Upper lobe of right lung (tissue), 1 donor: ENCODE measurements at regions not wholly inside any gene's neighbourhood (a gene's known extent, or its start where the extent isn't known, plus 50 kb on each side); places are given as distances from the start of the nearest gene placed in this dataset.

Experiments
- ATAC-seq: fragments of 200-7000 bp; cut with Tn5 transposase; one replicate; pipeline ENCODE4 v1.9.1; 2020; ENCODE audit warnings: mild to moderate bottlenecking, moderate library complexity
- DNase-seq: peaks from one replicate; pipeline ENCODE4 v3.0.0-alpha.2; 2020
- H3K27ac ChIP-seq: fragments of 200-600 bp; one replicate; pipeline ENCODE4 v1.8.0; 2022
- H3K27me3 ChIP-seq: fragments of 200-600 bp; one replicate; pipeline ENCODE4 v1.8.0; 2022; ENCODE audit warnings: mild to moderate bottlenecking
- H3K36me3 ChIP-seq: fragments of 200-600 bp; one replicate; pipeline ENCODE4 v1.8.0; 2022
- H3K4me1 ChIP-seq: fragments of 200-600 bp; one replicate; pipeline ENCODE4 v1.8.0; 2022
- H3K4me3 ChIP-seq: fragments of 200-600 bp; one replicate; pipeline ENCODE4 v1.8.0; 2022; ENCODE audit warnings: mild to moderate bottlenecking
- H3K9me3 ChIP-seq: fragments of 200-600 bp; one replicate; pipeline ENCODE4 v1.8.0; 2022
- intact Hi-C: fragments of 100-400 bp; cut with DNase I; formaldehyde crosslinking; loops from one replicate; pipeline ENCODE4 v1.11.0; 2022
- TF ChIP-seq, protein P1 (sequence below): fragments of 200-600 bp; IDR thresholded peaks from one replicate; pipeline ENCODE4 v1.8.0; 2022; ENCODE audit warnings: antibody characterized with exemption
- donor health status: DM: no; HTN: yes; CAD: no; lungs with severe emphysema.

DNA sequence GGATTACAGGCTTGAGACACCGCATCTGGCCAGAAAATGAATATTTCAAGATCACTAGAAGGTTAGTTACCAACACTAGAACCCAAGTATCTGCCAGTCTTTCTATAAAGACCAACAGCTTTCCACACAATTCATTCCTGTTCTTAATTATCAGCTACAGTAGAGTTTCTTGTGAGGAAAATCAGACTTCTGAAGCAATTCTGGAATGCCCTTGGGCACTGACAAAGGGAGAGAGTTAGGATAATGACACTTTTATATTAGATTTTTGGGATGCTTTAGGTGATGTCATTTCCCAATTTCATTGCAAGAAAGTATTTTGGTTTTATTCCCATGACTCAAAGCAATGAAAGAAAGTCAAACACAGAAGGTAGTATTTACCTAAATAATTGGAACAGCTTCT is 497.0 kb upstream of the TUSC1 start:
- ATAC-seq (no peak), DNase-seq (no peak)
- Histone ChIP-seq H3K27ac (no peak overlapping the region), H3K9me3 (no peaks in the 10 kb centered on the region), H3K4me1 (no peaks in the 10 kb centered on the region), H3K4me3 (no peak overlapping the region), H3K36me3 (no peaks in the 10 kb centered on the region), H3K27me3 (no peaks in the 10 kb centered on the region)
- intact Hi-C loops: no loop called here
- TF ChIP-seq, protein P1, sequence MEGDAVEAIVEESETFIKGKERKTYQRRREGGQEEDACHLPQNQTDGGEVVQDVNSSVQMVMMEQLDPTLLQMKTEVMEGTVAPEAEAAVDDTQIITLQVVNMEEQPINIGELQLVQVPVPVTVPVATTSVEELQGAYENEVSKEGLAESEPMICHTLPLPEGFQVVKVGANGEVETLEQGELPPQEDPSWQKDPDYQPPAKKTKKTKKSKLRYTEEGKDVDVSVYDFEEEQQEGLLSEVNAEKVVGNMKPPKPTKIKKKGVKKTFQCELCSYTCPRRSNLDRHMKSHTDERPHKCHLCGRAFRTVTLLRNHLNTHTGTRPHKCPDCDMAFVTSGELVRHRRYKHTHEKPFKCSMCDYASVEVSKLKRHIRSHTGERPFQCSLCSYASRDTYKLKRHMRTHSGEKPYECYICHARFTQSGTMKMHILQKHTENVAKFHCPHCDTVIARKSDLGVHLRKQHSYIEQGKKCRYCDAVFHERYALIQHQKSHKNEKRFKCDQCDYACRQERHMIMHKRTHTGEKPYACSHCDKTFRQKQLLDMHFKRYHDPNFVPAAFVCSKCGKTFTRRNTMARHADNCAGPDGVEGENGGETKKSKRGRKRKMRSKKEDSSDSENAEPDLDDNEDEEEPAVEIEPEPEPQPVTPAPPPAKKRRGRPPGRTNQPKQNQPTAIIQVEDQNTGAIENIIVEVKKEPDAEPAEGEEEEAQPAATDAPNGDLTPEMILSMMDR: no peak

- no peaks in the 10 kb centered on the region for H3K27me3 ChIP-seq
- no peak overlapping the region for H3K27ac ChIP-seq
- no peaks in the 10 kb centered on the region for H3K4me1 ChIP-seq
- no peaks in the 10 kb centered on the region for H3K36me3 ChIP-seq
- no peak for DNase-seq
- no peaks in the 10 kb centered on the region for H3K9me3 ChIP-seq
- ATAC-seq: no peak
- H3K4me3 ChIP-seq: no peak overlapping the region
- intact Hi-C loops: no loop called here
- TF ChIP-seq, protein P1: no peak
These were observed 494.1 kb upstream of the TUSC1 start for GRCh38 chr9:26172301-26172700.

DNA sequence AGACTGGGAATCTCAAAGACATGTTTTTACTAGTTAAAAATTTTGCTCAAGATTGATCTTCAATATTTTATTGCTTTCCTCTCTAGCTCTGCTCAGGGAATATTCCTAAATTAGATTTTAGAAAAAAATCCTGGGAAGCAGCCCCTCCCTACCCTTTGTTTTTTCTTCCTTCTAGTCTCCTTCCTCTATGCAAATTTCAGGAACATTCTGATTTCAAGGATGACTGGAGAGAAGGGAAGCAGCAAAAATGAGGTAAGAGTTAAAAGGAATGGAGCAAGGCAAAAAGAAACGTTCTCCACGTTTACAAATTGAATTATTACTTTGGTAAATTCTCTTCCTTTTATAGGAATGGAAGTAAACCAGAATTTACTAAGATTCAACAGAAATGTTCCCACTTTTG is 493.4 kb upstream of the TUSC1 start:
- Histone ChIP-seq H3K4me3 (no peak overlapping the region), H3K36me3 (no peaks in the 10 kb centered on the region), H3K4me1 (no peaks in the 10 kb centered on the region), H3K9me3 (no peaks in the 10 kb centered on the region), H3K27ac (no peak overlapping the region), H3K27me3 (no peaks in the 10 kb centered on the region)
- intact Hi-C loops: no loop called here
- ATAC-seq (no peak), DNase-seq (no peak)
- TF ChIP-seq, protein P1: no peak

DNA sequence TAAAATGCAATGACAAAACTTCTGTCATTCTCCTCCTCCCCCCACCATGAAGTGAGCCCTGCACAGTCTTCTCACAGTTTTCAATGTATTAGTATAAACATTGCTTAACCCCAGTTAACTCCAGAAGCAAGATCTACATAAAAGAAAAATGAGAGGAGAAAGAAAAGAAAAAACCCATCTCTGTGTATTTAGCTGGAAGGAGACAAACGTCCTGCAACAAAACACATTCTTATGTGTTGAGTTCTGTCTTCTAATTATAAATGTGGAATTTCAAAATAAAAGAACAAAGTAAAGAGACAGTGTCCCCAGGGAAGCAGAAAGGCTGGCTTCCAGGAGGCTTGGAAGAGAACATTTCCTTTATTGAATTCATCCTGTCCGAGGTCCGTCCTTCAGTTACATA is 491.9 kb upstream of the TUSC1 start:
- intact Hi-C loops: no loop called here
- H3K4me1 ChIP-seq: no peaks in the 10 kb centered on the region
- ATAC-seq: no peak

DNA sequence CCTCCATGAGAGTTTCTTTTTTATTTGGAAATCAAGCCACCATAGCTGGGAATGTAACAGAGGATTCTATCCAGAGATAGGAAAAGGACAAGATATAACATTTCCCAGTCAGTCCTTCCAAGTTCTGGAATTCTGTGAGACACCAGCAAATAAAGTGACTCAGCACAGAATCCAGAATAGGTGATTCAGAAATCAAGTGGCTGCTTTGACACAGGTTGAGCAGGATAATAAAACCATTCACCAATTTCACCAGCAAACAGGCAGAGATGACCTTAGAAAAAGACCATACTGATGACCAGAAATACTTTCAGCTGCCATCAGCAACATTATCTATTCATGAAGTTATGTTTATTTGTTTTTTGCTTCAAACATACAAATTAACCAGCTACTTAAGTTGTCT is 491.5 kb upstream of the TUSC1 start:
- H3K27ac ChIP-seq: no peak overlapping the region
- ATAC-seq (no peak), DNase-seq (no peak)
- H3K9me3 ChIP-seq: no peaks in the 10 kb centered on the region
- H3K4me1 ChIP-seq: no peaks in the 10 kb centered on the region
- no peak overlapping the region for H3K4me3 ChIP-seq
- no peaks in the 10 kb centered on the region for H3K36me3 ChIP-seq
- TF ChIP-seq, protein P1: no peak
- no peaks in the 10 kb centered on the region for H3K27me3 ChIP-seq
- intact Hi-C loops: no loop called here

More for the DNA sequence above, 491.9 kb upstream of the TUSC1 start:
- Histone ChIP-seq H3K27me3 (no peaks in the 10 kb centered on the region), H3K4me3 (no peak overlapping the region), H3K9me3 (no peaks in the 10 kb centered on the region), H3K36me3 (no peaks in the 10 kb centered on the region), H3K27ac (no peak overlapping the region)
- TF ChIP-seq, protein P1: no peak
- no peak for DNase-seq

DNA sequence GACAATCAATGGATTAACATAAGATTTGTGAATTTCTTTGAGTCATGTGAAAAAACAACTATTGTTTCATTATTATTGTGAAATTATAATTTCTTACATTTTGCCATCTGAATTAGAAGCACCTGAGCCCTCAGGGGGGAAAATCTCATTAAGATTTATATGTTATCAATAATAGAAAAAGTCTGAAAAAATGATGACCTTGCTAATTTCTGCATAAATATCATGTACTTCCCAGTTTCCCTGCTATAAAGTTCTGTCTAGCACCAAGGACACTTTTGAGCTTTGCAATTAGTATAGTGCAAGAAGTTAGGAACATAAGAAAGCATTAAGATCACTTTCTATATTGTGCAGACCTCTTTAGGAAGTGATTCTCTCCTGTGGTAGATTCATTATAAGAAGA is 488.3 kb upstream of the TUSC1 start:
- H3K27me3 ChIP-seq: no peaks in the 10 kb centered on the region
- TF ChIP-seq, protein P1: no peak
- no peaks in the 10 kb centered on the region for H3K4me1 ChIP-seq
- no peak overlapping the region for H3K27ac ChIP-seq
- no peak overlapping the region for H3K4me3 ChIP-seq
- DNase-seq: no peak
- ATAC-seq: no peak
- intact Hi-C loops: no loop called here
- no peaks in the 10 kb centered on the region for H3K9me3 ChIP-seq
- H3K36me3 ChIP-seq: no peaks in the 10 kb centered on the region
